Suprapubic skin (tissue), 3 donors: ENCODE measurements at regions not wholly inside any gene's neighbourhood (a gene's known extent, or its start where the extent isn't known, plus 50 kb on each side); places are given as distances from the start of the nearest gene placed in this dataset.

ENCODE experiments used
- EP300 ChIP-seq: sonication (generic); formaldehyde crosslinking; IDR thresholded peaks from one replicate; pipeline ENCODE4 v1.6.1; 2017; ENCODE audit warnings: antibody characterized with exemption
- POLR2A ChIP-seq, 2 donors: fragments of 450-650 bp; IDR thresholded peaks; one replicate each; pipeline ENCODE4 v1.6.1; 2017; ENCODE audit warnings: antibody characterized with exemption in 2 of 2, mild to moderate bottlenecking in 2 of 2, moderate library complexity in 2 of 2
- TF ChIP-seq, protein P1 (sequence below), 2 donors: fragments of 200-600 bp in 1 of 2; fragments of 450-650 bp in 1 of 2; sonication (generic) in 1 of 2; IDR thresholded peaks; one replicate each; pipeline ENCODE4 v1.5.1; 2016 to 2019; ENCODE audit warnings: antibody characterized with exemption in 2 of 2, mild to moderate bottlenecking in 1 of 2, moderate library complexity in 1 of 2

DNA sequence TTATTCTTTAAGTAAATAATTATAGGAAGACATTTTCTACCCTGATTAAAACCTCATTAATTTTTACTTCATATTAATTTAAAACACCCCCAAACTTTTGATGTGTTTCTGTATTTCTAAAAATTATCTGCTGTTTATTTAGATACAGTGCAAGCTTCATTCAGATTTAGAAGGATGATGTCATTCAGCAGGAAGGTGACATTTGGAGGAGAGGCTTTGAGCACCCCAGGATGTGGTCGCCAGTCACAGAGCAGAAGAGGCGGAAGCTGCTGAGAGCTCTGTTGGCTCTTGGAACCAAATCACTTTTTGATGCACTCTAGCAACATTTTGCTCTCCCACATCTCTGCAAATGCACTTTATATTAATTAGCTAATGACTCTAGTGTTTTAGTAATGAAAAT, 233.9 kb upstream of the CACNA2D1 start:
- TF ChIP-seq, protein P1, sequence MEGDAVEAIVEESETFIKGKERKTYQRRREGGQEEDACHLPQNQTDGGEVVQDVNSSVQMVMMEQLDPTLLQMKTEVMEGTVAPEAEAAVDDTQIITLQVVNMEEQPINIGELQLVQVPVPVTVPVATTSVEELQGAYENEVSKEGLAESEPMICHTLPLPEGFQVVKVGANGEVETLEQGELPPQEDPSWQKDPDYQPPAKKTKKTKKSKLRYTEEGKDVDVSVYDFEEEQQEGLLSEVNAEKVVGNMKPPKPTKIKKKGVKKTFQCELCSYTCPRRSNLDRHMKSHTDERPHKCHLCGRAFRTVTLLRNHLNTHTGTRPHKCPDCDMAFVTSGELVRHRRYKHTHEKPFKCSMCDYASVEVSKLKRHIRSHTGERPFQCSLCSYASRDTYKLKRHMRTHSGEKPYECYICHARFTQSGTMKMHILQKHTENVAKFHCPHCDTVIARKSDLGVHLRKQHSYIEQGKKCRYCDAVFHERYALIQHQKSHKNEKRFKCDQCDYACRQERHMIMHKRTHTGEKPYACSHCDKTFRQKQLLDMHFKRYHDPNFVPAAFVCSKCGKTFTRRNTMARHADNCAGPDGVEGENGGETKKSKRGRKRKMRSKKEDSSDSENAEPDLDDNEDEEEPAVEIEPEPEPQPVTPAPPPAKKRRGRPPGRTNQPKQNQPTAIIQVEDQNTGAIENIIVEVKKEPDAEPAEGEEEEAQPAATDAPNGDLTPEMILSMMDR (IDR thresholded peaks at IDR 0.05), result no peak
- TF ChIP-seq EP300, result no peak
- no peak for TF ChIP-seq POLR2A (IDR thresholded peaks at IDR 0.05)
